Colonic mucosa (tissue), 4 donors: ENCODE measurements at regions not wholly inside any gene's neighbourhood (a gene's known extent, or its start where the extent isn't known, plus 50 kb on each side); places are given as distances from the start of the nearest gene placed in this dataset.

Experiments used
- DNase-seq: peaks from one replicate; pipeline ENCODE4 v3.0.0-alpha.2; 2020
- H3K27ac ChIP-seq: fragments of 200-600 bp; one replicate; pipeline ENCODE4 v1.8.0; 2021
- H3K27me3 ChIP-seq: fragments of 200-600 bp; one replicate; pipeline ENCODE4 v1.8.0; 2021
- H3K36me3 ChIP-seq: fragments of 200-600 bp; one replicate; pipeline ENCODE4 v1.8.0; 2021
- H3K4me1 ChIP-seq: fragments of 200-600 bp; one replicate; pipeline ENCODE4 v1.8.0; 2021; ENCODE audit warnings: mild to moderate bottlenecking
- H3K4me3 ChIP-seq: fragments of 200-600 bp; one replicate; pipeline ENCODE4 v1.8.0; 2021
- H3K9ac ChIP-seq, 2 donors: one replicate each; pipeline ENCODE4 v1.7.0; 2013; ENCODE audit warnings: control low read depth in 2 of 2, low read depth in 2 of 2, low read length in 2 of 2
- H3K9me3 ChIP-seq: fragments of 200-600 bp; one replicate; pipeline ENCODE4 v1.8.0; 2021
- CTCF ChIP-seq: fragments of 200-600 bp; IDR thresholded peaks from one replicate; pipeline ENCODE4 v1.8.0; 2022; ENCODE audit warnings: antibody characterized with exemption, mild to moderate bottlenecking
- intact Hi-C: fragments of 100-400 bp; cut with DNase I; formaldehyde crosslinking; loops from one replicate; pipeline ENCODE4 v1.14.1; 2022
- donor health status: healthy.
- donor health status: DM: no; HTN: no; CAD: no.
- donor health status: DM: no; HTN: no; CAD: no.

DNA sequence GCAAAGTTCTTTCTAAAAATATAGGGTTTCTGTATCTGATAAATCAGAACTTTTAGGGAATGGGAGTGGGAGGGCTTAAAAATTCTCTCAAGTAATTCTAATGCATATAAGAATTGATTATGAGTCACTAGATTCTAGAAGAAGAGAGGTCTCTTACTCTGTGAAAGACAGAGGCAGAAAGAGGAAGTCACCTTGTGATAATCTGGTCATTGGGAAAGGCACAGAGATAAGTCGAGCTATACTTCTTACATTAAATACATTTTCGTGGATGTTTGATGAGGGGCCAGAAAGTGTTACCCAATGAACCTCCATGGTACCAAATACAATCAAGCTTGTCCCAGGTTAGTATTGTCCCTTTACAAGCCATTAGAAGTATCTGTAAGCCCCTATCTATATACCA, 134.4 kb downstream of the MAD2L1 start:
- no peak for DNase-seq
- Histone ChIP-seq H3K27ac (no peak overlapping the region), H3K27me3 (no peaks in the 10 kb centered on the region), H3K4me3 (no peak overlapping the region), H3K4me1 (no peaks in the 10 kb centered on the region), H3K36me3 (no peaks in the 10 kb centered on the region), H3K9me3 (no peaks in the 10 kb centered on the region), H3K9ac (no peak overlapping the region)
- TF ChIP-seq CTCF, result no peak
- intact Hi-C loops, result no loop called here

DNA sequence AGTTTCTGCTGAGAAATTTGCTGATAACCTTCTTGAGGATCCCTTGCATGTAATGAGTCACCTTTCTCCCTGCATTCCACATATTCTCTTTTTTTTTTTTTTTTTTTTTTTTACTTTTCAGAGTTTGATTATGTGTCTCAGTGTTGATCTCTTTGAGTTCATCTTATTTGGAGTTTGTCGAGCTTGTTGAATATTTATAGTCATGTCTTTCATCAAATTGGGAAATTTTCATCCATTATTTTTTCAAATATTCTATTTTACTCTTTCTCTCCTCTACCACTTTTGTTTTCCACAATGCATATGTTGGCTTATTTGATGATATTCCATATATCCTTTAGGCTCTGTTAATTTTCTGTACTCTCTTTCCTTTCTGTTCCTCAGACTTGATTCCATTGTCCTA, 136.1 kb downstream of the MAD2L1 start:
- DNase-seq, result no peak
- no peaks in the 10 kb centered on the region for H3K4me1 ChIP-seq
- H3K9me3 ChIP-seq, result no peaks in the 10 kb centered on the region
- no peak for TF ChIP-seq CTCF
- intact Hi-C loops, result no loop called here
- no peak overlapping the region for H3K27ac ChIP-seq
- H3K4me3 ChIP-seq, result no peak overlapping the region
- H3K27me3 ChIP-seq, result no peaks in the 10 kb centered on the region
- no peak overlapping the region for H3K9ac ChIP-seq
- no peaks in the 10 kb centered on the region for H3K36me3 ChIP-seq

GRCh38 chr4:119921830-119922229, 144.8 kb downstream of the MAD2L1 start:
- Histone ChIP-seq H3K9ac (no peak overlapping the region), H3K27me3 (no peaks in the 10 kb centered on the region), H3K27ac (no peak overlapping the region), H3K4me3 (no peak overlapping the region), H3K9me3 (no peaks in the 10 kb centered on the region), H3K36me3 (no peaks in the 10 kb centered on the region), H3K4me1 (no peaks in the 10 kb centered on the region)
- DNase-seq, result no peak
- TF ChIP-seq CTCF, result no peak
- intact Hi-C loops, result no loop called here

GRCh38 chr4:119906277-119906676, 160.4 kb downstream of the MAD2L1 start:
- Histone ChIP-seq H3K36me3 (no peaks in the 10 kb centered on the region), H3K27ac (no peak overlapping the region), H3K4me3 (no peak overlapping the region), H3K27me3 (no peaks in the 10 kb centered on the region), H3K9me3 (no peaks in the 10 kb centered on the region), H3K4me1 (no peaks in the 10 kb centered on the region), H3K9ac (no peak overlapping the region)
- TF ChIP-seq CTCF, result no peak
- DNase-seq, result no peak
- intact Hi-C loops, result no loop called here

- intact Hi-C loops, result no loop called here
- no peaks in the 10 kb centered on the region for H3K36me3 ChIP-seq
- no peaks in the 10 kb centered on the region for H3K4me1 ChIP-seq
- DNase-seq, result no peak
- no peaks in the 10 kb centered on the region for H3K9me3 ChIP-seq
- no peak for TF ChIP-seq CTCF
- no peak overlapping the region for H3K27ac ChIP-seq
- H3K4me3 ChIP-seq, result no peak overlapping the region
- H3K9ac ChIP-seq, result no peak overlapping the region
- no peaks in the 10 kb centered on the region for H3K27me3 ChIP-seq
These were observed 168.4 kb downstream of the MAD2L1 start for GRCh38 chr4:119898211-119898610.

DNA sequence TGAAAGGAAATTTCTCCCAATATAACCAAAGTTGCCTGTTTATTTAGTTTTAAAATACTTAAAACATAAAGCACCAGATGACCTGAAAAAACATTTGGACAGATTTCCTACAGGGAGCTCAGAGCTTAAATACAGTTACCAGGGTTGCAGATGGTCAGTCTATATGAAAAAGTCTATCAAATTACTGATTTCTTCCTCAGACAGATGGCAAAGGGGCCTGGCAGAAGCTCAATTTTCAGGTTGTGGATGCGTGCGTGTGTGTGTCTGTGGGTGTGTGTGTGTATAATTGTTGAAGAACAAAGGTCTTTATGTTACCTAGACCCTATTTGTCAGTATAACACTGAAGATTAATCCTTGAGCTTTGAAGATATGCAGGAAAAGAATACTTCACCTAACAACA, 169.4 kb downstream of the MAD2L1 start:
- Histone ChIP-seq H3K27me3 (no peaks in the 10 kb centered on the region), H3K27ac (no peak overlapping the region), H3K4me3 (no peak overlapping the region), H3K36me3 (no peaks in the 10 kb centered on the region), H3K4me1 (no peaks in the 10 kb centered on the region), H3K9ac (no peak overlapping the region), H3K9me3 (no peaks in the 10 kb centered on the region)
- no peak for DNase-seq
- intact Hi-C loops, result no loop called here
- no peak for TF ChIP-seq CTCF
